ENCODE measurements at regions not wholly inside any gene's neighbourhood (a gene's known extent, or its start where the extent isn't known, plus 50 kb on each side); places are given as distances from the start of the nearest gene placed in this dataset.

GRCh38 chr2:239839306-239839705 lies 185.8 kb downstream of the NDUFA10 start:
- H3K36me3 ChIP-seq, result no peaks in the 10 kb centered on the region
- no peak for DNase-seq (ENCODE audit: low spot score in 2 of 2)
- WGBS, 2 donors, result 81 to 89% methylated on average over 3 to 5 of the region's 5 CpGs

DNA sequence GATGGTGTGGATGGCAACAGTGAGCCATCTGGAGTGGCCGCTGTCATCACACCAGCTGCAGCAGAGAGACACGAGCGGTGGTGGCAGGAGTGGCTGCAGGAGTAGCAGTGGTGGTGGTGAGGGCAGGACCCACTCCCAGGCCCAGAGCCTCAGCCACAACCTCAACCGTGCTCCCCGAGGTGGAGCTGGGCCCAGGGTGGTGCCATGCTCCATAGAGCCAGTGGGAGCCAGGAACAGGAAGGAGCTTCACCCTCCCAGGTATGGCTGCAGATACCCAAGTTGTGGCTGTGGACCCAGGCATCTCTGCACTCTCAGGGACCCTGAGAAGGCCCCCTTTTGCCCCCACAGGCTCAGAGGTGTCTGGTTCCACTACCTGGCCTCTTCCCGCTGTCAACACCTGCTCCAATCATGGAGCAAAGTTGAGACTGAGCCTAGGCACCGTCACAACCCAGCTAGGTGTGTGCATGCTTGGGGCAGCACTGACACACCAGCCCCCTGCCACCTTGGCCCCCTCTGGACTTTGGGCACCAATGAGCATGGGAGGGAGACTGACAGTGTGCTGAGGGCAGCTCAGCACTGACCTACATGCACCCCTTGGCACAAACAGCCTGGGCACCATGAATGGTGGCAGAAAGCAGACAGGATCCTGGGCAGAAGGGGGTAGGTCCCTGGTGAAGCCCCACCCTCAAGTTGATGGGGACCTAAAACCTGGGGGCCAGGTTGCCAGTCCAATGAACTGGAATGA lies 188.9 kb downstream of the NDUFA10 start:
- WGBS, 2 donors, result 86 to 100% methylated on average over 6 to 7 of the region's 7 CpGs

More at GRCh38 chr2:239839306-239839705, 185.8 kb downstream of the NDUFA10 start:
- no peaks in the 10 kb centered on the region for H3K4me1 ChIP-seq
- H3K27ac ChIP-seq, result no peak overlapping the region
- peaks cover 0 to 9% (median 0%) of the 10 kb centered on the region in 4 donors for H3K9me3 ChIP-seq
- TF ChIP-seq EP300 (IDR thresholded peaks at IDR 0.05) (no peak), POLR2A (IDR thresholded peaks at IDR 0.05) (no peak)
- TF ChIP-seq, protein P1, sequence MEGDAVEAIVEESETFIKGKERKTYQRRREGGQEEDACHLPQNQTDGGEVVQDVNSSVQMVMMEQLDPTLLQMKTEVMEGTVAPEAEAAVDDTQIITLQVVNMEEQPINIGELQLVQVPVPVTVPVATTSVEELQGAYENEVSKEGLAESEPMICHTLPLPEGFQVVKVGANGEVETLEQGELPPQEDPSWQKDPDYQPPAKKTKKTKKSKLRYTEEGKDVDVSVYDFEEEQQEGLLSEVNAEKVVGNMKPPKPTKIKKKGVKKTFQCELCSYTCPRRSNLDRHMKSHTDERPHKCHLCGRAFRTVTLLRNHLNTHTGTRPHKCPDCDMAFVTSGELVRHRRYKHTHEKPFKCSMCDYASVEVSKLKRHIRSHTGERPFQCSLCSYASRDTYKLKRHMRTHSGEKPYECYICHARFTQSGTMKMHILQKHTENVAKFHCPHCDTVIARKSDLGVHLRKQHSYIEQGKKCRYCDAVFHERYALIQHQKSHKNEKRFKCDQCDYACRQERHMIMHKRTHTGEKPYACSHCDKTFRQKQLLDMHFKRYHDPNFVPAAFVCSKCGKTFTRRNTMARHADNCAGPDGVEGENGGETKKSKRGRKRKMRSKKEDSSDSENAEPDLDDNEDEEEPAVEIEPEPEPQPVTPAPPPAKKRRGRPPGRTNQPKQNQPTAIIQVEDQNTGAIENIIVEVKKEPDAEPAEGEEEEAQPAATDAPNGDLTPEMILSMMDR (IDR thresholded peaks at IDR 0.05), result no peak
- no peaks in the 10 kb centered on the region for H3K27me3 ChIP-seq
- H3K4me3 ChIP-seq, result no peak overlapping the region

GRCh38 chr2:239835056-239835455 lies 190.1 kb downstream of the NDUFA10 start:
- TF ChIP-seq EP300 (IDR thresholded peaks at IDR 0.05) (no peak), POLR2A (IDR thresholded peaks at IDR 0.05) (no peak)
- TF ChIP-seq, protein P1 (IDR thresholded peaks at IDR 0.05), result no peak
- no peak overlapping the region for H3K4me3 ChIP-seq
- whole genome bisulfite sequencing, 2 donors, result 83 to 88% methylated on average over 5 of the region's 5 CpGs
- H3K9me3 ChIP-seq, result peaks cover 0 to 9% (median 0%) of the 10 kb centered on the region in 4 donors
- no peaks in the 10 kb centered on the region for H3K27me3 ChIP-seq
- no peaks in the 10 kb centered on the region for H3K36me3 ChIP-seq
- no peaks in the 10 kb centered on the region for H3K4me1 ChIP-seq
- no peak for DNase-seq (ENCODE audit: low spot score in 2 of 2)
- H3K27ac ChIP-seq, result no peak overlapping the region

More for the DNA sequence above, 188.9 kb downstream of the NDUFA10 start:
- no peak overlapping the region for H3K4me3 ChIP-seq
- no peaks in the 10 kb centered on the region for H3K36me3 ChIP-seq
- no peak for DNase-seq (ENCODE audit: low spot score in 2 of 2)
- H3K9me3 ChIP-seq, result peaks cover 0 to 9% (median 0%) of the 10 kb centered on the region in 4 donors
- no peaks in the 10 kb centered on the region for H3K27me3 ChIP-seq
- TF ChIP-seq POLR2A (IDR thresholded peaks at IDR 0.05) (no peak), EP300 (IDR thresholded peaks at IDR 0.05) (no peak)
- TF ChIP-seq, protein P1 (IDR thresholded peaks at IDR 0.05), result no peak
- no peaks in the 10 kb centered on the region for H3K4me1 ChIP-seq
- H3K27ac ChIP-seq, result no peak overlapping the region

- no peaks in the 10 kb centered on the region for H3K36me3 ChIP-seq
- H3K4me3 ChIP-seq, result no peak overlapping the region
- 90 to 92% methylated on average over 8 of the region's 8 CpGs for WGBS, 2 donors
- H3K9me3 ChIP-seq, result peaks cover 0 to 9% (median 0%) of the 10 kb centered on the region in 4 donors
- no peak for DNase-seq (ENCODE audit: low spot score in 2 of 2)
- no peaks in the 10 kb centered on the region for H3K27me3 ChIP-seq
- TF ChIP-seq, protein P1 (IDR thresholded peaks at IDR 0.05), result no peak
- no peak for TF ChIP-seq POLR2A (IDR thresholded peaks at IDR 0.05)
- TF ChIP-seq EP300 (IDR thresholded peaks at IDR 0.05), result no peak
- H3K27ac ChIP-seq, result no peak overlapping the region
- H3K4me1 ChIP-seq, result no peaks in the 10 kb centered on the region
Measured at GRCh38 chr2:239834143-239834542, 191.0 kb downstream of the NDUFA10 start.

DNA sequence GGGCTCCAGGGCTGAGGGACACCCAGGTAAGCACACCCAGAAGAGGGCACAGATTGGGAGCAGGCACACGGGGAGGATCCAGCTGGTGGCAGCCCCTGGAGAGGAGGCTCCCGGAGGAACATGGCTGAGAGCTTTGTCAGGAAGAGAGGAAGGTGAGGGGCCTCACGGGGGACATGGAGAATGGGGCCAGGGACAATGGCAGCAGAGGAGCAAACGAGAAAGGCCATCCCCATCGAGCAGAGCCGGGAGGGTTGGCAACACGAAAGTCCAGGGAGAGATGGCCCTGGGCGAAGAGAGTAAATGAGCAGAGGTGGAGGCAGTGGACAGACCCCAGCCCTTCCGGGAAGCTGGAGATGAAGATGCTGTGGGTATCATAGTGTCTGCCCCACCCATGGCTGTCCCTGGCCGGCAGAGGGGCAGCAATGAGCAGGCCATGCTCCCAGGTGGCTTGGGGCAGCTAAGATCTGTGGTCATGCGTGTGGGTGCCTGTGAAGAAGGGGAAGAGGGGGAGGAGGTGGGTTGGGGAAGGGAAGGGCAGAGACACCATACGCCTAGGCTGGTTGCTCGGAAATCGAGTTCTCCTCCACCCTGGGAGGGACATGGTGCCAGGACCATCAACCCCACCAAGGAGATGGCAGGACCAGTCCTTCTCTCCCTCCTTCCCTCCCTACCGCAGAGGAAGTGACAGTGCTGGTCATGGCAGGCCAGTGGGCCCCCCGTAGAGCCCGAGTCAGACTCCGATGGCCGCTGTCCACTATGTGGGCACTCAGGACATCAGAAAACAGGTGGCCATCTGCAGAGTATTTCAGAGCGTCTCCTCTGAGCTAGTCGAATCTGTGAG lies 191.7 kb downstream of the NDUFA10 start:
- H3K9me3 ChIP-seq, result peaks cover 0 to 9% (median 0%) of the 10 kb centered on the region in 4 donors
- H3K4me3 ChIP-seq, result no peak overlapping the region
- no peaks in the 10 kb centered on the region for H3K4me1 ChIP-seq
- H3K27me3 ChIP-seq, result no peaks in the 10 kb centered on the region
- DNase-seq (ENCODE audit: low spot score in 2 of 2), result no peak
- WGBS, 2 donors, result 93 to 96% methylated on average over 21 of the region's 21 CpGs
- no peak for TF ChIP-seq POLR2A (IDR thresholded peaks at IDR 0.05)
- no peak for TF ChIP-seq EP300 (IDR thresholded peaks at IDR 0.05)
- TF ChIP-seq, protein P1 (IDR thresholded peaks at IDR 0.05), result no peak
- H3K36me3 ChIP-seq, result no peaks in the 10 kb centered on the region
- H3K27ac ChIP-seq, result no peak overlapping the region

Data from tibial nerve (tissue), 4 donors.